ENCODE measurements at regions not wholly inside any gene's neighbourhood (a gene's known extent, or its start where the extent isn't known, plus 50 kb on each side); places are given as distances from the start of the nearest gene placed in this dataset.
"Not testable (repeated sequence)": the region's sequence is repeated elsewhere in the genome, so short reads cannot be mapped to it uniquely, and the experiment has no call there.

DNA sequence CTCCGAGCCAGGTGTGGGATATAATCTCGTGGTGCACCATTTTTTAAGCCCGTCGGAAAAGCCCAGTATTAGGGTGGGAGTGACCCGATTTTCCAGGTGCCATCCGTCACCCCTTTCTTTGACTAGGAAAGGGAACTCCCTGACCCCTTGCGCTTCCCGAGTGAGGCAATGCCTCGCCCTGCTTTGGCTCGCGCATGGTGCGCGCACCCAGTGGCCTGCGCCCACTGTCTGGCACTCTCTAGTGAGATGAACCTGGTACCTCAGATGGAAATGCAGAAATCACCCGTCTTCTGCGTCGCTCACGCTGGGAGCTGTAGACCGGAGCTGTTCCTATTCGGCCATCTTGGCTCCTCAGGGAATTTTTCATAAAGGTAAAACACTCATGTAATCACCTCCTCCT is 63.9 kb downstream of the RWDD3 start:
- DNase-seq: not testable (repeated sequence)

GRCh38 chr1:95301091-95301490 is 67.1 kb downstream of the RWDD3 start:
- DNase-seq: no peak

DNA sequence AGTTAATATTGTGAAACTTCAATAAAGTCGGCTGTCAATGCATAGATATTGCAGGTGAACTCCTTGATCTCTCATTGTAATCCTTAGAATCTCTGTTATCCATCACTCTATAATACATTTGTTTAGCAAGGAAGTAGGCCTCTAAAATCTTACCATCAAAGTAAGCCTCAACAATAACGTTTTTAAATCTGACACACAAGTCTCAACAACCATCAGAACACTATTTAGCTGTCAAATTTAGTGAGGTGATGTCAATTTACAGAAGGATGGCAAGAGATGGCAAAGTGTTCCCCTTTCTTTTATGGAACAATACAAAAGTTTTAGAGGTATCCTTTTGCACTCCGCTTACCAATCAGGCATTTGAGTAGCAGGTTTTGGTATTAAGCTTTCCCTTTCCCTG is 67.6 kb downstream of the RWDD3 start:
- no peak for DNase-seq

DNA sequence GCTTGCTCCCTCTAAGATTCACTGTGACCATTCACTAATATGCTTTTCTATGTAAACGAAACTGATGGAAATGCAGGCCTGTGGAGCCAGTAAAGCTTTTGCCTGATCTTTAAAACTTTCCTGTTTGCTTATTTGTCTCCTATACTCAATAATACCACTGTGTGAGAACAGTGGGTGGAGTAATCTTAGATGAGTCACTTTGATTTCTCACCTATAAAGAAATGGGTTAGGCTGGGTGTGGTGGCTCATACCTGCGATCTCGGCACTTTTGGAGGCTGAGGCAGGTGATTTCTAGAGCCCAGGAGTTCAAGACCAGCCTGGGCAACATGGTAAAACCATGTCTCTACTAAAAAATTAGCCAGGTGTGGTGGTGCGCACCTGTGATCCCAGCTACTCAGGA is 70.8 kb downstream of the RWDD3 start:
- no peak for DNase-seq

GRCh38 chr1:95308276-95309030 is 74.4 kb downstream of the RWDD3 start:
- no peak for DNase-seq

DNA sequence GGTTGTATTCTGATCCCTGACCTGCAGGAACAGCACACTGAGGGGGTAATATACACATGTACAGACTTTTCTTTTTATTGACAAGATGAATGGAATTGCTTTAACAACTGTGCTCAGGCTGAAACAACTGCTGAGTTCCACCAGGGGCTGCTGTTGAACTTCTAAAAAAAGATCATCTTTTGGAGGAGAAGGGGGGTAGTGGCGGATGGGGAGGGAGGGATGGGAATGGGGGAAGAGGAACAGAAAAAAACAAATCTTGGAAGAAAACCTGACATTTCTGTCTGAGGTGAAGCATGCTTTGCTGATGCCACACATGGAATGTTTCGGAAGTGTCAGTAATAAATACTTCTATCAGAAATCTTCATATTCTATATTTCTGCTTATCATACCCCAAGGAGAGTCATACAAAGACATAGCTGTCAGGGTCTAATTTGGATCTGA is 75.0 kb downstream of the RWDD3 start:
- DNase-seq: peak; percentile 18

GRCh38 chr1:95311014-95311413 is 77.0 kb downstream of the RWDD3 start:
- no peak for DNase-seq

DNA sequence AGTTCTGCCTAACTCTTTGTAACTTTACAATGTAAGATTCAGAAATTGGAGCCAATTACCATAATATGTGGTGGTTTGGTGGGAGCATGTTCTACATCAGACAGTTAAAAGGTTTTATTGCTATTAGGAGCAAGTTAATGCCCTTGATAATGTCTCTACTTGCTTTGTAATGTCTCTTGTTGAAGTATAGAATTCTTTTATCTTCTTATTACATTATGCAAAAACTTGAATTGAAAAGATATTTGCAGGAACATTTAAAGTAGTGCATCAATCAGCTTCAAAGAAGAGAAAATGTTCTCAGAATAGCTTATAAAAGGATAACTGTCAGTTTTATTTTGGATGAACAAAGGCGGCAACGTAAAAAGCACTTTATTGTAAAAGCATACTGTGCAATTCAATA is 77.8 kb downstream of the RWDD3 start:
- DNase-seq: no peak

GRCh38 chr1:95312181-95312580 is 78.2 kb downstream of the RWDD3 start:
- DNase-seq: no peak

- DNase-seq: no peak
These were observed 79.5 kb downstream of the RWDD3 start for GRCh38 chr1:95313527-95313926.

DNA sequence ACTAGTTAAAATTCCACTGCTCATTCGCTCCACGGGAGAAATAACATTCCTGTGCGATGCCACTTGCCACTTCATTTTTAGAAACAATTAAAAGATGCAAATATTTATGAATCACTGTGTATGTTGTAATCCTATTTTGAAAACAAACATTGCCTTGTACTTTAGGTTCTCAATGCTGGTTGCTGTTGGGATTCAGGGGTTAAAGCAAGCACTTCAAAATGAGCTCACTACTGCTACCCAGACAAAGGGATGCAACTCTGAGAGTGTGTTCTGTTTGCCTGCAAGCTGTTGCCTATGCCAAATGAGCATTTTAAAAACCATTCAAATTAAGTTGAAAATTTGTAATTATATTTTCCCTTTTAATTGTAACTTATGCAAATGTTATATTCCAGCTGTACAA is 87.5 kb downstream of the RWDD3 start:
- no peak for DNase-seq

GRCh38 chr1:95323123-95323522 is 89.1 kb downstream of the RWDD3 start:
- no peak for DNase-seq

DNA sequence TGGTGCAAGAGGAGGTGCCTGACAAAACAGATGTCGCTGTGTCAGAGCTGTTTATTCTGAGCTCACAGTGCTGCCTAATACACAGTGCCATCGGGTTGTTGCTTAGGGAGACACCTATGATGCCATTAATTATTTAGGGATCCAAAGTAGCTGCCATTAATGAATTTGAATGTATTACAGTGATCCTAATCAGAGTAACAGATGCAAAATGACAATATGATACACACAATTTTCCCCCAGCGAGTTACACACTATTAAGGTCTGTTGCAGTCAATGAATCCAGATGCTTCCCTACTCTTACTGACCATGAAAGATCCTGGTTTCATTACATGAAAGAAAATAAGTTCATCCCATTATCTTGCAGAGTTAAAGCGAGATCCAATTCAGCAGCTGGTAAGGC is 91.3 kb downstream of the RWDD3 start:
- DNase-seq: no peak

GRCh38 chr1:95326023-95326422 is 92.0 kb downstream of the RWDD3 start:
- no peak for DNase-seq

GRCh38 chr1:95332754-95333153 is 98.7 kb downstream of the RWDD3 start:
- DNase-seq: no peak

DNA sequence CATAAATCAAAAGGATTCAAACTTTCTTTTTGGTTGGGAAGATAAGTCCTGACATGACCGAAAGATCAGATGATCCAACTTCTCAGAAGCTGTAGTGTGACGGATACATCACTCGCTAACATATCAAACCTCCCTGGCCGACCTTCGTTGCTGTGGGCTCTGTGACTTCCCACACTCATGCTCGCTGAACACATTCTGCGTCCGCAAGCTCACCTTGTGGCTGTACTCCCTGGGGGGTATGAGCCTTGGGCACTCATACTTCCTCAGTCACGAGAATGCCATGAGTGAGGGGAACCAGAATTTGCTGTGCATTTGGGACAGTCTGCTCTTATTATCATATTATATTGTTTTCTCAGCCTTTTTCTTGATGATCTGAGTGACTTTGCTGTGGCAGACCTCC is 105.4 kb downstream of the RWDD3 start:
- DNase-seq: no peak

DNA sequence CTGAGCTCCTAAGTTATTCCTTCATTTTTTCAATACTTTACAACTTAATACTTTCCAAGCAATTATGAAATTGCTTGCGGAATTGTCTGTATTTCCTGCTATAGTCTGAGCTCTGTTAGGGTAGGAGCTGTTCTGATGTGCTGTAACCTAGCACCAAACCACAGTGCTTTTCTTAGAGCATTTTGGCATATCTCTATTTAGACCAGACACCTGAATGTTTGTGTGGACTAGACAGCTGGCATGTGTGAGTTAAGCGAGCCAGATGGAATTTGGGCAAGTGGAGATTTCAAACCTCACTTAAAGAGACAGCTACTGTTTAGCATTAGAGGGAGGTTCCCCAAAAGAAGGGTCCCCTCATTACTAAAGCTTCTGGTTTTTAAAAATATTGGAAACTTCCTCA is 106.1 kb downstream of the RWDD3 start:
- DNase-seq: no peak

GRCh38 chr1:95352767-95353166 is 118.8 kb downstream of the RWDD3 start:
- no peak for DNase-seq

GRCh38 chr1:95353194-95353593 is 119.2 kb downstream of the RWDD3 start:
- no peak for DNase-seq

DNA sequence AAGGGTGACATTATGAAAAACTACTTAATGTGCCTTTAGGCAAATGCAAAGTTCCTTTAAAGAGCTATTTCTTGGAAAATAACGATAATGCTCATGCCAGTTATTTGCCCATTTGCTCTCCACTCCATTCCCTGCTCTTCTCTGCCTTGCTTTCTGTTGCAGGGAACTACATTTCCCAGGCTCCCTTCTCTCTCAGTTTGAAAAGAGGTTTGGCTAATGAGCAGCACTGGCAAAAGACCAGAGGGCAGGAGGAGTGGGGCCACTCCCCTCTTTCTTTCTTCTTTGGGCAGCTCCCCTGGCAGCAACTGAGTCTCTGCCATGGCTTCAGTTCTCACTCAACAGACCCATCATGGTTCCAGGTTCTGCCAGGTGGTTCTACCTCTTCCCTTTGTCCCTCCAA is 130.5 kb downstream of the RWDD3 start:
- no peak for DNase-seq

DNA sequence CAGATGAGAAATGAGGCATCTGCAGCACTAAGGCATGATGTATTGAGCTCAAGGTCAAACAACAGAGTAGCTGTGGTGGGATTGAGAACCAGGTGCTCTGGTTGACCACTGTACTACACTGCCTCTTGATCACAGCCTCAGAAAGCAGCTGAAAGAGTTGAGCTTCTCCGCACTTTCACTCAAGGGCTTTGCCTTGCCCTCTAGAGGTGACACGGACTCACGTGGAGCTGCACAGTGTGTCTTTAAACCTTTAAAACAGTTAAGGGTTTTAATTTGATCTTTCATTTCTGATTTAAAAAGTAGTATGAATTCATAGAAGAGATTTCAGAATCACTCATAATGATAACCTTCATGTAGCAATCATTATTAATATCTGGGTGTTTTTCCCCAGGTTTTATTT is 132.5 kb downstream of the RWDD3 start:
- DNase-seq: no peak

DNA sequence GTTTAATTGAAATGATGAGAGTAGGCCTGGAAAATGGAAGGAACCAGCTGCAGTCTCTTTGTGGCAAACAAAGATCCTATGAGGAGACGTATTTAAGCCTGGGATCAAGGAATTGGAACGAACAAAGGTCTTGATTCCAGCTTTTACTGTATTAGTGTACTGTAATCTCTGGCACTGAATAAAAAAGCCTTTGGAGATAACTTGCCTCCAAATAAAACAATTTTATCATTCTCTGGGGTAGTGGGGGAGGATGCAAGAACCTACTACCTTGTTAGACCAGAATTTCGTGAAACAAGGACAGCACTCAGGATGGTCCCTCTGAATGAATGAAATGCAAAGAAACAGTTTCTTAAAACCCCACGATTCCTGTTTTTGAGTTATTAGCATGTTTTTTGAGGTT is 134.2 kb downstream of the RWDD3 start:
- no peak for DNase-seq

- no peak for DNase-seq
These were observed 136.1 kb downstream of the RWDD3 start for GRCh38 chr1:95369985-95370690.

DNA sequence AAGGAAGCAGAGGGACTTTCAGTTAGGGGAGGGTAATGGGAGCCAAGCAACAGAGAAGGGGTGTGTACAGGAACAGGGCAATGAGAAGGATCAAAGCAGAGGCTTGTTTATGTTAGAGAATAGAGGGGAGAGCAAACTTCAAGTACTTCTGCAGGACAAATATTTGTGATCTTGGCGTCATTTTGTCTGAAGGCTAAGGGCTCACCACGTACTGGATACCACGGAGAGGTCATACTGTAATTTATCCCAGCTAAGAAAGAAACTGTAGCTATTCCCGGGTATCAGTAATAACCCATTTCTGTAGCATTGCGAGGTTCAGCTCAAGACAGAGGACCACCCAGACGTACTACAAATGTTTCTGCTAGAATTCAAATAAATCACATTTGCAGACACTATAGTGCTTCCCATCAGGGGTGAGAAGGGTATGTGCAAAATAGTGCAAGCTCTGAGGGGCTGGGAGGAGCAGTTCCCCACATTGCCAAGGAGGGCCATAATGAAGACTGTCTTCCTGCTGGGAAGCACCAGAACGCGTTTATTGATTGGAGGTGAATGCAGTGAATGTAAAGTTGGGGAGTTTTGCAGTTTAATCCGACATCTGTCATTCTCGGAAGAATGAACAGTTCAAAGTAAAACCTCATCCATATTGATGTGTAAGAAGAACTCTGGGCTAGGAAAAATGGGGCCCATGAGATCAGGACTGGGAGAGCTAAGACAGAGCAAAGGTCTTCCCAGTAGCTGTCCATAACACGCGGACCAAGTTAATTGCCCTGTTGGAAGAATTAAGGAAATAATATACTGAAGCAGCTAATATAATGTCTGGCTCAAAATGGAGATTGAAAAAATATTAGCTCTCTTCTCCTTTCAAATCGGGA is 136.9 kb downstream of the RWDD3 start:
- no peak for DNase-seq
